Common myeloid progenitor, CD34-positive (primary cell): ENCODE measurements at regions not wholly inside any gene's neighbourhood (a gene's known extent, or its start where the extent isn't known, plus 50 kb on each side); places are given as distances from the start of the nearest gene placed in this dataset.

Experiments used
- CTCF ChIA-PET: fragments of 350-600 bp; sonication (Branson Sonifier 250); formaldehyde crosslinking; loops from one replicate; lab custom pipeline; 2021; ENCODE audit warnings: antibody characterized with exemption; lab: Charles Lee
- POLR2A ChIA-PET: fragments of 350-600 bp; sonication (Branson Sonifier 250); formaldehyde crosslinking; loops from one replicate; lab custom pipeline; 2021; ENCODE audit warnings: antibody characterized with exemption; lab: Charles Lee
- DNase-seq, 3 donors: peaks; one replicate each; pipeline versions ENCODE4 v3.0.0 to v3.0.0-alpha.2; 2013
- H3K27ac ChIP-seq, 2 experiments: 1 replicate in 1 of 2; 2 replicates in 1 of 2; pipeline ENCODE4 v1.7.0; 2013; ENCODE audit warnings: inconsistent platforms in 2 of 2, low read length in 2 of 2, mild to moderate bottlenecking in 2 of 2, low read depth in 1 of 2, moderate library complexity in 1 of 2; ENCODE audit not compliant: severe bottlenecking in 2 of 2, insufficient read depth in 1 of 2, poor library complexity in 1 of 2
- H3K27me3 ChIP-seq, 5 experiments: replicated peaks in 2 of 5; 1 replicate in 3 of 5; 2 replicates in 2 of 5; pipeline versions ENCODE4 v1.6.1 to v1.7.0; 2013; ENCODE audit warnings: low read length in 4 of 5, mild to moderate bottlenecking in 2 of 5, moderate library complexity in 2 of 5, inconsistent platforms in 1 of 5; ENCODE audit not compliant: insufficient read depth in 5 of 5, control insufficient read depth in 4 of 5
- H3K36me3 ChIP-seq, 4 experiments: 1 replicate in 2 of 4; 2 replicates in 2 of 4; pipeline versions ENCODE4 v1.6.1 to v1.7.0; 2013; ENCODE audit warnings: low read length in 3 of 4, control low read depth in 1 of 4, mild to moderate bottlenecking in 1 of 4; ENCODE audit not compliant: control insufficient read depth in 4 of 4, insufficient read depth in 4 of 4
- H3K4me1 ChIP-seq, 4 experiments: 1 replicate in 3 of 4; 2 replicates in 1 of 4; pipeline versions ENCODE4 v1.6.1 to v1.7.1; 2013; ENCODE audit warnings: low read length in 3 of 4, mild to moderate bottlenecking in 3 of 4, control low read depth in 1 of 4, inconsistent platforms in 1 of 4, moderate library complexity in 1 of 4; ENCODE audit not compliant: control insufficient read depth in 4 of 4, insufficient read depth in 4 of 4; ENCODE audit errors: control extremely low read depth in 1 of 4
- H3K4me3 ChIP-seq, 7 experiments: 1 replicate in 4 of 7; 2 replicates in 3 of 7; pipeline versions ENCODE4 v1.5.1 to v1.7.0; 2013; ENCODE audit warnings: mild to moderate bottlenecking in 7 of 7, low read length in 6 of 7, moderate library complexity in 6 of 7, inconsistent platforms in 2 of 7, low read depth in 2 of 7, control low read depth in 1 of 7; ENCODE audit not compliant: insufficient read depth in 4 of 7, control insufficient read depth in 1 of 7; ENCODE audit errors: extremely low read depth in 1 of 7
- H3K9me3 ChIP-seq, 5 experiments: 1 replicate in 4 of 5; 2 replicates in 1 of 5; pipeline versions ENCODE4 v1.6.1 to v1.7.1; 2013; ENCODE audit warnings: low read length in 4 of 5, mild to moderate bottlenecking in 2 of 5, inconsistent platforms in 1 of 5, low read depth in 1 of 5, moderate library complexity in 1 of 5; ENCODE audit not compliant: control insufficient read depth in 4 of 5, insufficient read depth in 2 of 5; ENCODE audit errors: control extremely low read depth in 1 of 5
- WGBS: methylation state at CpG from one replicate; pipeline ENCODE4 v1.1.5; 2013; ENCODE audit not compliant: insufficient coverage; 5-methylcytosine and 5-hydroxymethylcytosine counted together

DNA sequence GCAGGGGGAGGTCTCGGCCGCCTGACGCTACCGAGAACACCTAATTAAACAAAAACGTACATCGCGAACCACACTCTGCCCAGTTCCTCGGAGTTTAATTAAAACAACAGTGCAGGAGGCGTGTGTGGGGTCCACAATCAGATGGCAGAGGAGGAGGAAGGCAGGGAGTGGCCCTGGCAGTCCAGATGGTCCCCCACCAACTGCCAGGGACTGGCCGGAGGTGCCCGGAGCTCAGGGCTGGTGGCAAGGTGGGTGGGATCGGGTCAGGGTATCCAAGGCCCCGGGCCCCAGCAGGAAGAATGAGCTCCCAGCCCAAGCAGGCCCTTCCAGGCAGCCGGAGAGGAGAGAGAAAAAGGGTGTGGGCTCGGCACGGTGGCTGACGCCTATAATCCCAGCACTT is 71.3 kb downstream of the PTPRS start:
- no peaks in the 10 kb centered on the region for H3K4me1 ChIP-seq
- ChIA-PET POLR2A (no interaction called here), CTCF (interaction anchor here (0.5 kb wide), 1 partner anchor 681 kb away, joined by 3 read pairs; no protein-coding TSS in a partner anchor)
- H3K27me3 ChIP-seq, result no peaks in the 10 kb centered on the region
- H3K9me3 ChIP-seq, result no peaks in the 10 kb centered on the region
- DNase-seq, result no peak
- no peak overlapping the region for H3K27ac ChIP-seq
- no peaks in the 10 kb centered on the region for H3K36me3 ChIP-seq
- H3K4me3 ChIP-seq, result no peak overlapping the region
- WGBS, result 98% methylated on average over 16 of the region's 17 CpGs

DNA sequence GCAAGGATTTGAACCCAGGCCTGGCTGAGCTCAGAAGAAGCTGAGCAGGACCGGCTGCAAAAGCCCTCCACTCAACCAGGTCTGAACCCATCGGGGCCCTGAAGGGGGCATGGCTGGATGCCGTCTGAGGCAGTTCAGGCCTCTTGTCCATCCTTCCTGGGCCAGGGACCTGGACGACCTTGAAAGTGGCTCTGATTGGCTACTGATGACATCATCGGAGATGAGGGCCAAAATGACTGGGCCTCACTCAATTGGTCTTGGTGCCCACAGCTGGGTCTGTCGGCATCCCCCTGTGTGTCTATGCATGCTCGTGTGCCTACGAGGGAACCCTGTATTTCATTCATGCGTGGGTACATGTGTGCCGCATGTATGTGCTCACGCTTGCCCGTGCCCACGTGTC is 71.8 kb downstream of the PTPRS start:
- Histone ChIP-seq H3K4me1 (no peaks in the 10 kb centered on the region), H3K4me3 (no peak overlapping the region), H3K27me3 (no peaks in the 10 kb centered on the region), H3K36me3 (no peaks in the 10 kb centered on the region), H3K27ac (no peak overlapping the region), H3K9me3 (no peaks in the 10 kb centered on the region)
- POLR2A ChIA-PET, result interaction anchor here (0.6 kb wide), 1 partner anchor 221 kb away, joined by 6 read pairs; no protein-coding TSS in a partner anchor
- no peak for DNase-seq
- CTCF ChIA-PET, result no interaction called here
- WGBS, result 97% methylated on average over 13 of the region's 13 CpGs

DNA sequence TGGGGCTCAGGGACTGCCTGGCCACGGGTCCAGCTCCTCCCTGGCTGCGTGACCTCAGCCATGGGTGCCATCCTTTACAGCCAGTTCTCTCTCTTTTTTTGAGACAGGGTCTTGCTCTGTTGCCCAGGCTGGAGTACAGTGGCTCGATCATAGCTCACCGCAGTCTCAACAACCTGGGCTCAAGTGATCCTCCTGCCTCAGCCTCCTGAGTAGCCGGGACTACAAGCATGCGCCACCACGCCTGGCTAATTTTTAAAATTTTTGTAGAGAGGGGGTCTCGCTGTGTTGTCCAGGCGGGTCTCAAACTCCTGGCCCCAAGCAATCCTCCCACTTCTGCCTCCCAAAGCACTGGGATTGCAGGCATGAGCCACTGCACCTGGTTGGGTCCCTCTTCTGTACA is 75.4 kb downstream of the PTPRS start:
- Histone ChIP-seq H3K36me3 (no peaks in the 10 kb centered on the region), H3K9me3 (no peaks in the 10 kb centered on the region), H3K27me3 (no peaks in the 10 kb centered on the region), H3K4me3 (no peak overlapping the region), H3K27ac (no peak overlapping the region), H3K4me1 (no peaks in the 10 kb centered on the region)
- POLR2A ChIA-PET, result no interaction called here
- 98% methylated on average over 6 of the region's 9 CpGs for WGBS
- CTCF ChIA-PET, result no interaction called here
- no peak for DNase-seq

DNA sequence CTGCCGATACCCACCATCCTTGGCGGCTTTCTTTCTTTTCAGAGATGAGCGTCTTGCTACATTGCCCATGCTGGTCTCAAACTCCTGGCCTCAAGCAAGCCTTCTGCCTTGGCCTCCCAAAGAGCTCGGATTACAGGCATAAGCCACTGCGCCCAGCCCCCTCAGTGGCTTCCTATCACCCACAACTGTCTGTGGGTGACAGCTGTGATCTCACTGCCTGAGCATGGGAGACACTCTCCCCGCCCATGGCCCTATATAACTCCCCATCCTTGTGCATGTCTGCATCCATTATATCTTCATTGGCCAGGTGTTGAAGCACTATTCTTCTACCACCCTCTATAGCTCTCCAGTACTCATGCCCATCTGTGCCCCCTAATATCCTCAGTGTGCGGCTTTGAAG is 76.2 kb downstream of the PTPRS start:
- no peaks in the 10 kb centered on the region for H3K4me1 ChIP-seq
- no peaks in the 10 kb centered on the region for H3K27me3 ChIP-seq
- ChIA-PET POLR2A (no interaction called here), CTCF (no interaction called here)
- H3K36me3 ChIP-seq, result no peaks in the 10 kb centered on the region
- no peaks in the 10 kb centered on the region for H3K9me3 ChIP-seq
- no peak overlapping the region for H3K27ac ChIP-seq
- 99% methylated on average over 7 of the region's 7 CpGs for WGBS
- H3K4me3 ChIP-seq, result no peak overlapping the region
- DNase-seq, result no peak

DNA sequence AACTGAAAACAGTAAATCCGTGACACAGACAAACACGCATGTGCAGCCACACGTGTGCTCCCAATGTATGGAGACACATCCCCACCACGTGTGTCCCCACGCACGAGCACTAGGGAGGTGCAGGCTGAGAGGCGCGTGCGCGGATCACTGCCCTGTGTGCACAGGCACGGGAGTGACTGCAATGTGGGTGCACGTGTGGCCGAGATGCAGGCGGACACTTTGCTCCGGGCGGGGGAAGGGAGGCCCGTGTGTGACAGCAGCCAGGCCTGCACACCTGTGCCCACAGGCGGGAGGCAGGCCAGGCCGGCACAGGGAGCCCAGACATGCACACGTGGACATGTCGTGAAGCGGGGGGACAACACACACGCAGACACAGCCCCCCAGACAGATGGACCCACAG is 77.0 kb downstream of the PTPRS start:
- H3K4me3 ChIP-seq, result no peak overlapping the region
- H3K27me3 ChIP-seq, result no peaks in the 10 kb centered on the region
- no peak overlapping the region for H3K27ac ChIP-seq
- H3K4me1 ChIP-seq, result no peaks in the 10 kb centered on the region
- no peaks in the 10 kb centered on the region for H3K36me3 ChIP-seq
- ChIA-PET POLR2A (no interaction called here), CTCF (no interaction called here)
- no peak for DNase-seq
- WGBS, result 94% methylated on average over 23 of the region's 23 CpGs
- no peaks in the 10 kb centered on the region for H3K9me3 ChIP-seq

DNA sequence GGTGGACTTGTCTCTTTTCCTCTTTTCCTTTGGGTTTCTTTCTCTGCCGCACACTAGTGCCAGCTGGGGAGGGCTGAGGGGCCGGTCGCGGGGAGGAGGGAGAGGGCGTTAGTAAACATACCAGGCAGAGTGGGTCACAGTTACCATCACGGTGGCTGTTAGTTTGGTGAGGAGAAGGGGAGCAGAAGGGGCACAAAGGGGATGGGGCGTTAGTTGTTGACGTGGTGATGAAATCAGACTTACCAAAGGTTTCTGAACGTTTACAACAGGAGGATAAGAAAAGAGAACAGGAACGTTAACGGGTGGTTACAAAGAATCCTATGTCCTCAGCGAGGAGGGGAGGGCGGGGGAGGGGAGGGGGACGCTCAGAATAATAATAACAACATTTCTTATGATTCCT is 77.9 kb downstream of the PTPRS start:
- Histone ChIP-seq H3K4me1 (no peaks in the 10 kb centered on the region), H3K4me3 (no peak overlapping the region), H3K36me3 (no peaks in the 10 kb centered on the region), H3K27ac (no peak overlapping the region), H3K27me3 (no peaks in the 10 kb centered on the region), H3K9me3 (no peaks in the 10 kb centered on the region)
- DNase-seq, result no peak
- WGBS, result 100% methylated on average over 1 of the region's 14 CpGs
- ChIA-PET POLR2A (interaction anchor here (0.7 kb wide), 1 partner anchor 13 kb away, joined by 3 read pairs; no protein-coding TSS in a partner anchor), CTCF (no interaction called here)

DNA sequence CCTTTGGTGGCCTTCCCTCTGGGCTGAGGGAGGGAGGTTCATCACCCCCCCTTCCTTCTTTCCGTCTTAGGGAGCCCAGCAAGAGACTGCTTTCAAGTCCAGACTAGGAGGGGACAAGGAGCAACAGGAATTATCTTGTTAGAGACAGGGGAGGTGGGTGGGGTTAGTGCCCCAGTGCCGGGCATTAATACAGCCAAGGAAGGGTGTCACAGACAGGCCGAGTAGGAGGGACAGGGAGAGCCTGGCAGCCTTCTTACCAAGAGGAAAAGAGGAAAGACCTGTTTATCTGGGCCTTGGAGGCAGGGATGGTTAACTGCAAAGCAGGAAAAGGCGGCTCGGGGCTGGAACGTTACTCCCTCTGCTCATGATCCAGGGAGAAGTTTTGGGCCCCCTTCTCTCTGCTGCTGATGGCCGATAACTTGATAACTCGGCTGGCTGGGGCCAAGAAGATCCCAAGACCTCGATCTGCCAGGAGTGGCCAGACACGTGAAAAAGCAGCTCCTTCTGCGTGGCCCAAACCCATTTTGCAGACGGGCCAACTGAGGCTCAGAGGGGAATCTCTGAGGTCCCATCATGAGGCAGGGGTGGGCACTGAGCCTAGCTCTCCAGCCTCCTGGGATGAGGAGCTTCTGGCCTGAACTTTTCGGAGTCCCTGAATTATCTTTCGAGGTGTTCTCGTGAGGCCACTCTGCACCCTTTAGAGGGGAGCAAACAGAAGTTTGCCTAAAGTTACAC is 79.3 kb downstream of the PTPRS start:
- Histone ChIP-seq H3K27ac (no peak overlapping the region), H3K4me3 (no peak overlapping the region), H3K27me3 (no peaks in the 10 kb centered on the region), H3K4me1 (no peaks in the 10 kb centered on the region), H3K36me3 (no peaks in the 10 kb centered on the region), H3K9me3 (peaks cover 0 to 7% (median 0%) of the 10 kb centered on the region in 5 experiments)
- WGBS, result 99% methylated on average over 14 of the region's 15 CpGs
- CTCF ChIA-PET, result no interaction called here
- POLR2A ChIA-PET, result no interaction called here
- DNase-seq, result no peak
